H1 (cell line): ENCODE measurements at regions not wholly inside any gene's neighbourhood (a gene's known extent, or its start where the extent isn't known, plus 50 kb on each side); places are given as distances from the start of the nearest gene placed in this dataset.

Source experiments
- CTCF ChIA-PET: fragments of 300-600 bp; sonication (Branson Sonifier 250); formaldehyde crosslinking; loops from one replicate; lab custom pipeline; 2021; ENCODE audit not compliant: partially characterized antibody; lab: Charles Lee
- POLR2A ChIA-PET: fragments of 300-600 bp; sonication (Branson Sonifier 250); formaldehyde crosslinking; loops from one replicate; lab custom pipeline; 2021; ENCODE audit warnings: inconsistent platforms; ENCODE audit not compliant: partially characterized antibody; lab: Charles Lee
- DNase-seq, 2 experiments: peaks; one replicate each; pipeline versions ENCODE4 v3.0.0 to v3.0.0-alpha.2; 2010 to 2022; ENCODE audit warnings: low spot score in 2 of 2, low read depth in 1 of 2, mixed read lengths in 1 of 2
- FAIRE-seq: peaks from 2 replicates; lab custom pipeline; 2011; peaks lifted over from hg19 to GRCh38; lab: Jason Lieb, UNC
- H2AFZ ChIP-seq: 2 replicates; pipeline ENCODE4 v1.8.1; 2012; ENCODE audit warnings: low read length, inconsistent platforms
- H2AK5ac ChIP-seq: 2 replicates; pipeline ENCODE4 v1.6.1; 2013; ENCODE audit warnings: low read depth, low read length
- H2BK120ac ChIP-seq: replicated peaks from 2 replicates; pipeline ENCODE3; 2013; ENCODE audit warnings: low read depth, low read length, inconsistent platforms
- H2BK12ac ChIP-seq: 2 replicates; pipeline ENCODE4 v1.6.1; 2013; ENCODE audit warnings: low read depth, low read length
- H2BK15ac ChIP-seq: 2 replicates; pipeline ENCODE4 v1.6.1; 2013; ENCODE audit warnings: low read length
- H2BK20ac ChIP-seq: 2 replicates; pipeline ENCODE4 v1.6.1; 2013; ENCODE audit warnings: low read length
- H2BK5ac ChIP-seq: 2 replicates; pipeline ENCODE4 v1.6.1; 2013; ENCODE audit warnings: low read depth, low read length
- H3K14ac ChIP-seq: 2 replicates; pipeline ENCODE4 v1.6.1; 2013; ENCODE audit warnings: inconsistent platforms; ENCODE audit not compliant: insufficient read length
- H3K18ac ChIP-seq: 2 replicates; pipeline ENCODE4 v1.6.1; 2013; ENCODE audit warnings: low read length; ENCODE audit errors: extremely low read depth
- H3K23ac ChIP-seq: 2 replicates; pipeline ENCODE4 v1.6.1; 2013; ENCODE audit warnings: inconsistent platforms; ENCODE audit not compliant: insufficient read length
- H3K23me2 ChIP-seq: 2 replicates; pipeline ENCODE4 v1.6.1; 2013; ENCODE audit warnings: low read depth, low read length
- H3K27ac ChIP-seq: 2 replicates; pipeline ENCODE4 v1.6.1; 2011; ENCODE audit warnings: low read depth, low read length, inconsistent platforms
- H3K27me3 ChIP-seq, 4 experiments: replicated peaks in 1 of 4; 1 replicate in 1 of 4; 2 replicates in 3 of 4; pipeline versions ENCODE4 v1.6.1 to v1.8.1; 2011 to 2013; ENCODE audit warnings: low read length in 3 of 4, mild to moderate bottlenecking in 3 of 4, inconsistent platforms in 2 of 4, mixed read lengths in 2 of 4, moderate library complexity in 1 of 4; ENCODE audit not compliant: control insufficient read depth in 3 of 4, insufficient read depth in 3 of 4; ENCODE audit errors: extremely low read depth in 1 of 4
- H3K36me3 ChIP-seq, 4 experiments: 2 replicates each; pipeline versions ENCODE4 v1.6.1 to v1.8.1; 2011 to 2013; ENCODE audit warnings: mild to moderate bottlenecking in 4 of 4, low read length in 3 of 4, moderate library complexity in 2 of 4, control low read depth in 1 of 4, inconsistent platforms in 1 of 4; ENCODE audit not compliant: insufficient read depth in 4 of 4, control insufficient read depth in 2 of 4
- H3K4ac ChIP-seq: replicated peaks from 2 replicates; pipeline ENCODE3; 2013; ENCODE audit warnings: low read length, low read depth, mixed read lengths, inconsistent platforms; ENCODE audit not compliant: insufficient read length
- H3K4me1 ChIP-seq, 4 experiments: replicated peaks in 1 of 4; 1 replicate in 1 of 4; 2 replicates in 3 of 4; pipeline versions ENCODE4 v1.6.1 to v1.8.1; 2011 to 2013; ENCODE audit warnings: low read length in 3 of 4, inconsistent platforms in 2 of 4, mixed read lengths in 1 of 4; ENCODE audit not compliant: insufficient read depth in 4 of 4, control insufficient read depth in 3 of 4
- H3K4me2 ChIP-seq, 2 experiments: 2 replicates each; pipeline versions ENCODE4 v1.6.1 to v1.8.1; 2011 to 2013; ENCODE audit warnings: low read depth in 2 of 2, low read length in 2 of 2, control low read depth in 1 of 2, inconsistent platforms in 1 of 2, mild to moderate bottlenecking in 1 of 2; ENCODE audit not compliant: insufficient read depth in 1 of 2
- H3K4me3 ChIP-seq, 4 experiments: fragments of 200-600, 300-600 bp in 1 of 4; sonication (generic), shearing (Covaris generic), sonication (Bioruptor Twin) in 1 of 4; 2 replicates each; pipeline versions ENCODE4 v1.5.1 to v1.8.1; 2011 to 2016; ENCODE audit warnings: low read length in 4 of 4, low read depth in 3 of 4, control low read depth in 2 of 4, inconsistent platforms in 2 of 4, mild to moderate bottlenecking in 2 of 4, mixed read lengths in 1 of 4, moderate library complexity in 1 of 4; ENCODE audit not compliant: insufficient read depth in 2 of 4; ENCODE audit errors: extremely low read depth in 1 of 4
- H3K56ac ChIP-seq: replicated peaks from 2 replicates; pipeline ENCODE3; 2013; ENCODE audit warnings: low read depth, mild to moderate bottlenecking, mixed read lengths, low read length, inconsistent platforms; ENCODE audit not compliant: insufficient read length
- H3K79me1 ChIP-seq: 2 replicates; pipeline ENCODE4 v1.6.1; 2013; ENCODE audit warnings: low read depth, low read length, control low read depth
- H3K79me2 ChIP-seq, 2 experiments: 2 replicates each; pipeline versions ENCODE4 v1.6.1 to v1.8.1; 2012 to 2013; ENCODE audit warnings: low read length in 2 of 2, mild to moderate bottlenecking in 2 of 2, inconsistent platforms in 1 of 2; ENCODE audit not compliant: insufficient read depth in 2 of 2, control insufficient read depth in 1 of 2
- H3K9ac ChIP-seq, 4 experiments: replicated peaks in 1 of 4; 1 replicate in 1 of 4; 2 replicates in 3 of 4; pipeline versions ENCODE4 v1.6.1 to v1.8.1; 2011 to 2013; ENCODE audit warnings: low read depth in 3 of 4, low read length in 3 of 4, control low read depth in 2 of 4, mild to moderate bottlenecking in 2 of 4, moderate library complexity in 2 of 4, inconsistent platforms in 1 of 4; ENCODE audit errors: extremely low read depth in 1 of 4
- H3K9me3 ChIP-seq, 2 experiments: 2 replicates each; pipeline versions ENCODE4 v1.6.1 to v1.8.1; 2012 to 2013; ENCODE audit warnings: mild to moderate bottlenecking in 2 of 2, moderate library complexity in 2 of 2, control low read depth in 1 of 2, inconsistent platforms in 1 of 2, low read depth in 1 of 2, low read length in 1 of 2, mixed read lengths in 1 of 2; ENCODE audit not compliant: insufficient read depth in 2 of 2
- H4K20me1 ChIP-seq, 2 experiments: replicated peaks in 1 of 2; 2 replicates each; pipeline versions ENCODE3 to v1.8.1; 2011 to 2013; ENCODE audit warnings: inconsistent platforms in 2 of 2, low read length in 2 of 2, mild to moderate bottlenecking in 1 of 2; ENCODE audit not compliant: insufficient read depth in 2 of 2, control insufficient read depth in 1 of 2
- H4K5ac ChIP-seq: 2 replicates; pipeline ENCODE4 v1.6.1; 2013; ENCODE audit warnings: low read length, low read depth, mixed read lengths, inconsistent platforms; ENCODE audit not compliant: insufficient read length
- H4K8ac ChIP-seq: 2 replicates; pipeline ENCODE4 v1.8.0; 2013; ENCODE audit warnings: mild to moderate bottlenecking, moderate library complexity, low read length, inconsistent platforms; ENCODE audit not compliant: insufficient read depth; ENCODE audit errors: extremely low read depth
- H4K91ac ChIP-seq: replicated peaks from 2 replicates; pipeline ENCODE3; 2013; ENCODE audit warnings: low read length, mixed read lengths, inconsistent platforms; ENCODE audit not compliant: insufficient read length
- ASH2L ChIP-seq: fragments of 200-600, 300-600 bp; sonication (generic); IDR thresholded peaks from one replicate; pipeline ENCODE4 v1.7.1; 2017; ENCODE audit warnings: low read length
- CHD2 ChIP-seq: IDR thresholded peaks from 2 replicates; pipeline ENCODE4 v1.6.1; 2012; ENCODE audit warnings: low read length, improper control_type of control experiment
- CREB1 ChIP-seq: IDR thresholded peaks from 2 replicates; pipeline ENCODE4 v1.6.1; 2012; ENCODE audit warnings: inconsistent platforms
- EZH2 ChIP-seq: fragments of 200-600 bp; sonication (generic); IDR thresholded peaks from 2 replicates; pipeline ENCODE4 v1.7.1; 2012; ENCODE audit warnings: low read depth, mild to moderate bottlenecking, moderate library complexity, low read length, inconsistent platforms; ENCODE audit not compliant: severe bottlenecking
- KDM1A ChIP-seq: fragments of 200-600, 300-600 bp; sonication (generic); IDR thresholded peaks from 2 replicates; pipeline ENCODE4 v1.7.1; 2016; ENCODE audit warnings: mild to moderate bottlenecking, low read length, borderline replicate concordance
- RBBP5 ChIP-seq: IDR thresholded peaks from 2 replicates; pipeline ENCODE4 v1.7.1; 2012; ENCODE audit warnings: low read depth, mild to moderate bottlenecking, inconsistent platforms, low read length, moderate library complexity, borderline replicate concordance
- RNF2 ChIP-seq: fragments of 200-900, 300-1000 bp; sonication (generic); IDR thresholded peaks from 2 replicates; pipeline ENCODE4 v1.7.1; 2016; ENCODE audit warnings: borderline replicate concordance, low read depth, mild to moderate bottlenecking, antibody characterized with exemption, low read length; ENCODE audit not compliant: poor library complexity, severe bottlenecking; ENCODE audit errors: missing control alignments
- SAP30 ChIP-seq: fragments of 300-600 bp; sonication (generic); IDR thresholded peaks from 2 replicates; pipeline ENCODE4 v1.7.1; 2012; ENCODE audit warnings: low read length, moderate library complexity, mild to moderate bottlenecking, inconsistent platforms; ENCODE audit not compliant: insufficient read depth, insufficient replicate concordance
- TAF7 ChIP-seq: optimal IDR thresholded peaks from 2 replicates; pipeline ENCODE3; 2011; ENCODE audit warnings: low read depth, mild to moderate bottlenecking, inconsistent platforms, low read length, moderate library complexity, borderline replicate concordance
- ZNF274 ChIP-seq: IDR thresholded peaks from 2 replicates; pipeline ENCODE4 v1.7.0; 2012; ENCODE audit warnings: low read length, borderline replicate concordance; ENCODE audit errors: extremely low read depth
- whole genome bisulfite sequencing, 2 experiments: shearing (Covaris generic) in 1 of 2; methylation state at CpG; one replicate each; pipeline versions ENCODE4 v1.1.6 to v1.1.7; 2013 to 2015; ENCODE audit warnings: low lambda C conversion rate in 2 of 2, mixed read lengths in 2 of 2, inconsistent platforms in 1 of 2, low coverage in 1 of 2, missing lambda C conversion rate in 1 of 2; ENCODE audit not compliant: insufficient replicate concordance in 2 of 2, insufficient coverage in 1 of 2, insufficient read length in 1 of 2; ENCODE audit errors: extremely low coverage in 1 of 2, missing lambda C conversion rate in 1 of 2; 5-methylcytosine and 5-hydroxymethylcytosine counted together
- TF ChIP-seq, protein P1 (sequence below): IDR thresholded peaks from 2 replicates; pipeline ENCODE4 v1.6.1; 2011; ENCODE audit warnings: low read depth, mild to moderate bottlenecking, low read length; ENCODE audit not compliant: insufficient read depth

DNA sequence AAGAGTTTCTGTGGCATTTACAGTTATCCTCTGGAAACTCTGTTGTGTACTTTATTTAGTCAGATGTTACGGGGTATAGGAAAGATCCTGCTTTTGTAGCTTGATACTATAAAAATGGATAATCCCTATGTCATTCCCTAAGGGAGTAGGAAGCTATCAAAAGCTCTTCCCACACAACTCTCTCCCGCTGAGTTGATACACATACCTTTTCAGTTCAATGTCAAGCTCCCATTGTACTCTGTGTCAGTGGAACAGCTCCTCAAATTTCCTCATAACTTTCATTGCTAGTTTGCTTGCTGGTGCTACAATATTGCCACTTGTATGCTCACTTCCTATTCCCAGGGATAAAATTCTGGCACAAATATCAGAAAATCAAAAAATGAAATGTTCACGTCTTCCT is 893.3 kb upstream of the GBE1 start:
- no peaks in the 10 kb centered on the region for H3K79me2 ChIP-seq
- H3K36me3 ChIP-seq: no peaks in the 10 kb centered on the region
- H2BK12ac ChIP-seq: no peak overlapping the region
- H4K8ac ChIP-seq: no peak overlapping the region
- no peaks in the 10 kb centered on the region for H4K20me1 ChIP-seq
- H3K23ac ChIP-seq: no peak overlapping the region
- H3K79me1 ChIP-seq: no peaks in the 10 kb centered on the region
- ChIA-PET POLR2A (no interaction called here), CTCF (interaction anchor here (0.6 kb wide), 1 partner anchor 869 kb away, joined by 3 read pairs; no protein-coding TSS in a partner anchor)
- H3K4me3 ChIP-seq: no peak overlapping the region
- no peak overlapping the region for H2BK15ac ChIP-seq
- FAIRE-seq (no peak), DNase-seq (no peak)
- H4K91ac ChIP-seq: no peak overlapping the region
- H2AFZ ChIP-seq: peak overlapping the region; percentile 52; the same call in 1 of the 2 replicates
- no peak overlapping the region for H3K27ac ChIP-seq
- no peak overlapping the region for H4K5ac ChIP-seq
- H2BK120ac ChIP-seq: no peak overlapping the region
- no peak overlapping the region for H3K56ac ChIP-seq
- H3K18ac ChIP-seq: no peak overlapping the region
- no peak overlapping the region for H2BK20ac ChIP-seq
- H3K4me1 ChIP-seq: no peaks in the 10 kb centered on the region
- H3K23me2 ChIP-seq: no peaks in the 10 kb centered on the region
- H3K27me3 ChIP-seq: no peaks in the 10 kb centered on the region
- no peak overlapping the region for H3K4me2 ChIP-seq
- WGBS, 2 experiments: 86% methylated on average over 3 of the region's 3 CpGs; no CpG with 5 or more reads in 1 of the 2 experiments
- H3K14ac ChIP-seq: no peak overlapping the region
- no peak overlapping the region for H2BK5ac ChIP-seq
- no peak overlapping the region for H3K9ac ChIP-seq
- H3K4ac ChIP-seq: no peak overlapping the region
- H2AK5ac ChIP-seq: no peak overlapping the region
- no peaks in the 10 kb centered on the region; a peak in 1 of 4 replicates for H3K9me3 ChIP-seq
- TF ChIP-seq TAF7 (no peak), RNF2 (no peak), ASH2L (no peak), CHD2 (no peak), CREB1 (no peak), KDM1A (no peak), SAP30 (no peak), ZNF274 (no peak), EZH2 (no peak), RBBP5 (no peak)
- TF ChIP-seq, protein P1, sequence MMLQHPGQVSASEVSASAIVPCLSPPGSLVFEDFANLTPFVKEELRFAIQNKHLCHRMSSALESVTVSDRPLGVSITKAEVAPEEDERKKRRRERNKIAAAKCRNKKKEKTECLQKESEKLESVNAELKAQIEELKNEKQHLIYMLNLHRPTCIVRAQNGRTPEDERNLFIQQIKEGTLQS: no peak
